OCI-LY7 (cell line): ENCODE measurements at regions not wholly inside any gene's neighbourhood (a gene's known extent, or its start where the extent isn't known, plus 50 kb on each side); places are given as distances from the start of the nearest gene placed in this dataset.
A peak's percentile ranks its signal among the peaks of the same experiment; 100 is the strongest.

Experiments
- BruUV-seq: library from RNA; stranded (reverse); fragments of 400-500 nt; replicated peaks from 2 replicates; lab custom pipeline; 2021; lab: Mats Ljungman, UMichigan
- CTCF ChIA-PET: fragments of 300-600 bp; sonication (Branson Sonifier 250); formaldehyde crosslinking; loops from one replicate; lab custom pipeline; 2022; ENCODE audit warnings: antibody characterized with exemption; ENCODE audit not compliant: unreplicated experiment; lab: Charles Lee
- POLR2A ChIA-PET: fragments of 300-600 bp; sonication (Branson Sonifier 250); formaldehyde crosslinking; loops from one replicate; lab custom pipeline; 2022; ENCODE audit warnings: antibody characterized with exemption; lab: Charles Lee
- DNase-seq: peaks from one replicate; pipeline ENCODE4 v3.0.0-alpha.2; 2015; ENCODE audit warnings: low spot score
- H2AFZ ChIP-seq: fragments of 200-600 bp; sonication (generic), shearing (Covaris generic); 2 replicates; pipeline ENCODE4 v1.6.1; 2014; ENCODE audit warnings: mild to moderate bottlenecking, antibody characterized with exemption, low read length, moderate library complexity
- H3K27ac ChIP-seq: fragments of 200-600 bp; sonication (generic); 2 replicates; pipeline ENCODE4 v1.5.1; 2014; ENCODE audit warnings: mixed run types, low read depth, mild to moderate bottlenecking, moderate library complexity, low read length, inconsistent platforms; ENCODE audit not compliant: poor library complexity, severe bottlenecking
- H3K36me3 ChIP-seq: fragments of 200-600 bp; sonication (generic); 2 replicates; pipeline ENCODE4 v1.6.1; 2014; ENCODE audit warnings: mild to moderate bottlenecking, antibody characterized with exemption, low read length, moderate library complexity, mixed read lengths; ENCODE audit not compliant: insufficient read depth
- H3K4me1 ChIP-seq: fragments of 200-600 bp; sonication (generic); 2 replicates; pipeline ENCODE4 v1.5.1; 2014; ENCODE audit warnings: mild to moderate bottlenecking, low read length; ENCODE audit not compliant: insufficient read depth, poor library complexity, severe bottlenecking
- H3K4me2 ChIP-seq: fragments of 200-600 bp; sonication (generic); 2 replicates; pipeline ENCODE4 v1.6.1; 2014; ENCODE audit warnings: mild to moderate bottlenecking, low read length
- H3K4me3 ChIP-seq: fragments of 200-600 bp; sonication (generic); 2 replicates; pipeline ENCODE4 v1.5.1; 2014; ENCODE audit warnings: mild to moderate bottlenecking, low read depth, low read length; ENCODE audit not compliant: poor library complexity, severe bottlenecking
- H3K79me2 ChIP-seq: fragments of 200-600 bp; sonication (generic); 2 replicates; pipeline ENCODE4 v1.6.1; 2016; ENCODE audit warnings: low read depth, mild to moderate bottlenecking, low read length, moderate library complexity, mixed read lengths; ENCODE audit not compliant: insufficient read depth
- H3K9me2 ChIP-seq: fragments of 200-600 bp; sonication (generic); 2 replicates; pipeline ENCODE4 v1.6.1; 2016; ENCODE audit warnings: mild to moderate bottlenecking, low read length, mixed read lengths; ENCODE audit not compliant: insufficient read depth
- H3K9me3 ChIP-seq: fragments of 200-600 bp; sonication (generic); 2 replicates; pipeline ENCODE4 v1.6.1; 2014; ENCODE audit warnings: mild to moderate bottlenecking, mixed run types, low read length, mixed read lengths
- H4K20me1 ChIP-seq: fragments of 200-600 bp; sonication (generic); 2 replicates; pipeline ENCODE4 v1.6.1; 2014; ENCODE audit warnings: mild to moderate bottlenecking, antibody characterized with exemption, low read length, moderate library complexity, mixed read lengths; ENCODE audit not compliant: insufficient read depth
- CTCF ChIP-seq: fragments of 200-600 bp; sonication (generic); conservative IDR thresholded peaks from 2 replicates; pipeline ENCODE4 v1.5.1; 2014; ENCODE audit warnings: mild to moderate bottlenecking, antibody characterized with exemption, low read length, moderate library complexity, mixed read lengths
- EZH2phosphoT487 ChIP-seq: fragments of 200-600 bp; sonication (generic); IDR thresholded peaks from 2 replicates; pipeline ENCODE4 v1.6.1; 2018; ENCODE audit warnings: low read depth, borderline replicate concordance, mild to moderate bottlenecking, mixed run types, antibody characterized with exemption, low read length, moderate library complexity, mixed read lengths
- intact Hi-C: fragments of 100-400 bp; cut with micrococcal nuclease; formaldehyde crosslinking; loops from one replicate; pipeline ENCODE4 v1.10.0; 2022; ENCODE audit not compliant: unreplicated experiment

GRCh38 chr12:70069221-70070105 lies 173.8 kb upstream of the CNOT2 start:
- intact Hi-C loops = no loop called here
- Histone ChIP-seq H3K27ac (no peak overlapping the region), H3K4me2 (peak overlapping the region; percentile 22; the same call in 1 of the 2 replicates), H3K9me2 (no peaks in the 10 kb centered on the region), H3K4me1 (peaks cover 10% of the 10 kb centered on the region), H3K4me3 (no peak overlapping the region), H3K79me2 (no peaks in the 10 kb centered on the region), H3K36me3 (no peaks in the 10 kb centered on the region), H2AFZ (0 out of 2 replicates have a peak overlapping the region, but pooled peaks have one; percentile 6), H4K20me1 (no peaks in the 10 kb centered on the region), H3K9me3 (no peaks in the 10 kb centered on the region)
- no peak for TF ChIP-seq EZH2phosphoT487
- no peak for TF ChIP-seq CTCF
- ChIA-PET POLR2A (interaction anchor here (0.7 to 1.0 kb wide), 3 partner anchors 9 to 70 kb away, joined by 3 to 7 read pairs (median 3); no protein-coding TSS in a partner anchor), CTCF (no interaction called here)
- DNase-seq = no peak
- BruUV-seq = no TSS peak

- ChIA-PET POLR2A (interaction anchor here (1.0 kb wide), 1 partner anchor 10 kb away, joined by 3 read pairs; no protein-coding TSS in a partner anchor), CTCF (no interaction called here)
- BruUV-seq = no TSS peak
Observed at GRCh38 chr12:70070494-70071007, 172.7 kb upstream of the CNOT2 start.

More at GRCh38 chr12:70070494-70071007, 172.7 kb upstream of the CNOT2 start:
- H3K36me3 ChIP-seq = no peaks in the 10 kb centered on the region
- no peaks in the 10 kb centered on the region for H3K9me3 ChIP-seq
- H3K4me2 ChIP-seq = no peak overlapping the region
- intact Hi-C loops = no loop called here
- no peak for DNase-seq
- no peaks in the 10 kb centered on the region for H4K20me1 ChIP-seq
- peaks cover 10% of the 10 kb centered on the region for H3K4me1 ChIP-seq
- no peak for TF ChIP-seq EZH2phosphoT487
- TF ChIP-seq CTCF = no peak
- no peak overlapping the region for H2AFZ ChIP-seq
- H3K27ac ChIP-seq = no peak overlapping the region
- no peaks in the 10 kb centered on the region for H3K79me2 ChIP-seq
- H3K9me2 ChIP-seq = no peaks in the 10 kb centered on the region
- H3K4me3 ChIP-seq = no peak overlapping the region
